Right kidney (tissue), 1 donor: ENCODE measurements at regions not wholly inside any gene's neighbourhood (a gene's known extent, or its start where the extent isn't known, plus 50 kb on each side); places are given as distances from the start of the nearest gene placed in this dataset.

Experiments used
- DNase-seq: peaks from one replicate; pipeline ENCODE4 v3.0.0-alpha.2; 2016

GRCh38 chr20:6956574-6956973 is 189.1 kb downstream of the BMP2 start:
- DNase-seq = no peak

- no peak for DNase-seq
Observed at GRCh38 chr20:6959900-6960312, 192.4 kb downstream of the BMP2 start.

- no peak for DNase-seq
Observed at GRCh38 chr20:6966721-6967120, 199.2 kb downstream of the BMP2 start.

- DNase-seq = no peak
Observed at GRCh38 chr20:6974838-6975237, 207.4 kb downstream of the BMP2 start.

- no peak for DNase-seq
Observed at GRCh38 chr20:6975311-6975710, 207.8 kb downstream of the BMP2 start.

GRCh38 chr20:6976106-6976900 is 208.8 kb downstream of the BMP2 start:
- DNase-seq = no peak

GRCh38 chr20:6979621-6980020 is 212.1 kb downstream of the BMP2 start:
- no peak for DNase-seq

GRCh38 chr20:6993011-6993410 is 225.5 kb downstream of the BMP2 start:
- DNase-seq = no peak

- DNase-seq = no peak
Observed at GRCh38 chr20:6993511-6993910, 226.0 kb downstream of the BMP2 start.

- DNase-seq = no peak
Observed at GRCh38 chr20:6994452-6994851, 227.0 kb downstream of the BMP2 start.

GRCh38 chr20:6998909-6999308 is 231.4 kb downstream of the BMP2 start:
- no peak for DNase-seq

GRCh38 chr20:6999381-6999780 is 231.9 kb downstream of the BMP2 start:
- no peak for DNase-seq

- DNase-seq = no peak
Observed at GRCh38 chr20:7003598-7003997, 236.1 kb downstream of the BMP2 start.

- no peak for DNase-seq
Observed at GRCh38 chr20:7004801-7005200, 237.3 kb downstream of the BMP2 start.

GRCh38 chr20:7010527-7010926 is 243.0 kb downstream of the BMP2 start:
- DNase-seq = no peak

GRCh38 chr20:7015257-7015656 is 247.8 kb downstream of the BMP2 start:
- DNase-seq = no peak

GRCh38 chr20:7022597-7022996 is 255.1 kb downstream of the BMP2 start:
- DNase-seq = no peak

GRCh38 chr20:7025635-7026034 is 258.1 kb downstream of the BMP2 start:
- no peak for DNase-seq

- DNase-seq = no peak
Observed at GRCh38 chr20:7029019-7029418, 261.5 kb downstream of the BMP2 start.

GRCh38 chr20:7031222-7031621 is 263.7 kb downstream of the BMP2 start:
- DNase-seq = no peak

GRCh38 chr20:7038029-7038428 is 270.5 kb downstream of the BMP2 start:
- DNase-seq = no peak

GRCh38 chr20:7057611-7058010 is 290.1 kb downstream of the BMP2 start:
- DNase-seq = no peak

GRCh38 chr20:7078804-7079203 is 311.3 kb downstream of the BMP2 start:
- no peak for DNase-seq

GRCh38 chr20:7080472-7080871 is 313.0 kb downstream of the BMP2 start:
- DNase-seq = no peak

- DNase-seq = no peak
Observed at GRCh38 chr20:7085467-7085866, 318.0 kb downstream of the BMP2 start.
